ENCODE measurements at regions not wholly inside any gene's neighbourhood (a gene's known extent, or its start where the extent isn't known, plus 50 kb on each side); places are given as distances from the start of the nearest gene placed in this dataset.

DNA sequence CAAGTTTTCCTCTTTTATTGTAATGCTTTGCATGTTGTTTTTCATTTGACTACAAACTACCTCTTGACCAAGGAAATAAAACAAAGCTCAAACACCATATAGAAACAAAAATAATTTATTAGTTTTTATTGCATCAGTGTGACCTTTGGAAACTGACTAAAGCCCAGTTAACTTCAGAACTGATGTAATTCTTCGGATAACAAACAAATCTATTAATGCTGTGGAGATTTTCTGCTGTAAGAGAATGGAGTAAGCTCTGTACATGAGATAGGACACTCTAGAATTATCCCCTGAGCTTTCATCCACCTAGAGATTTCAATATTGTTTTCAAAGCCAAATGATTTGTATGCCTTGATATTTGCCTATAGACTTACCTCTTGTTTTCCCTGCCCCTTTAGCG is 154.0 kb upstream of the KCNK2 start:
- no peaks in the 10 kb centered on the region for H3K27me3 ChIP-seq
- H3K4me1 ChIP-seq (replicated peaks in 1 of 2), result no peaks in the 10 kb centered on the region
- no peaks in the 10 kb centered on the region for H3K36me3 ChIP-seq (replicated peaks in 1 of 2)
- no peak for DNase-seq
- no peak overlapping the region for H3K27ac ChIP-seq
- no peak overlapping the region for H3K4me3 ChIP-seq
- no peaks in the 10 kb centered on the region for H3K9me3 ChIP-seq (replicated peaks in 1 of 3)
- 53 to 80% (median 66%) methylated on average over 2 of the region's 2 CpGs for WGBS, 4 donors
- intact Hi-C loops (cut with DNase I), result no loop called here
- TF ChIP-seq, protein P1, sequence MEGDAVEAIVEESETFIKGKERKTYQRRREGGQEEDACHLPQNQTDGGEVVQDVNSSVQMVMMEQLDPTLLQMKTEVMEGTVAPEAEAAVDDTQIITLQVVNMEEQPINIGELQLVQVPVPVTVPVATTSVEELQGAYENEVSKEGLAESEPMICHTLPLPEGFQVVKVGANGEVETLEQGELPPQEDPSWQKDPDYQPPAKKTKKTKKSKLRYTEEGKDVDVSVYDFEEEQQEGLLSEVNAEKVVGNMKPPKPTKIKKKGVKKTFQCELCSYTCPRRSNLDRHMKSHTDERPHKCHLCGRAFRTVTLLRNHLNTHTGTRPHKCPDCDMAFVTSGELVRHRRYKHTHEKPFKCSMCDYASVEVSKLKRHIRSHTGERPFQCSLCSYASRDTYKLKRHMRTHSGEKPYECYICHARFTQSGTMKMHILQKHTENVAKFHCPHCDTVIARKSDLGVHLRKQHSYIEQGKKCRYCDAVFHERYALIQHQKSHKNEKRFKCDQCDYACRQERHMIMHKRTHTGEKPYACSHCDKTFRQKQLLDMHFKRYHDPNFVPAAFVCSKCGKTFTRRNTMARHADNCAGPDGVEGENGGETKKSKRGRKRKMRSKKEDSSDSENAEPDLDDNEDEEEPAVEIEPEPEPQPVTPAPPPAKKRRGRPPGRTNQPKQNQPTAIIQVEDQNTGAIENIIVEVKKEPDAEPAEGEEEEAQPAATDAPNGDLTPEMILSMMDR (IDR thresholded peaks at IDR 0.05), result no peak
- no peak for TF ChIP-seq POLR2A (IDR thresholded peaks at IDR 0.05)

DNA sequence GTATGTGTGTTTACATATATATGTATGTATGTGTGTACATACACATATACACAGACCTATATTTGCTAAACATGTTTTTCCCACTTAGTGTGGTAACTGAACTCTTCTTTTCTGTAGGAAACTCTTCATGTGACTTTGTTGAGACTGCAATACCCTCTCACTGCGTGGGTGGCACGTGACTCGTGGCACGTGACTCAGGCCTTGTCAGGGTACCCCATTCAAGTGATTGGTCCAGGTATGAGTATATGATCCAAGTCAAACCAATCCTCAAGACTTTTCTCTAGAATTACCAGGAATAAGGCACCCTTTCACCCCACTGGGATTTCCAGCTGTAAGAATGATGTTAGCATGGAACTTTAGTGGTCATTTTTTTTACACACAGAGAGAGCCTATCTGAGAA is 149.2 kb upstream of the KCNK2 start:
- no peak overlapping the region for H3K27ac ChIP-seq

DNA sequence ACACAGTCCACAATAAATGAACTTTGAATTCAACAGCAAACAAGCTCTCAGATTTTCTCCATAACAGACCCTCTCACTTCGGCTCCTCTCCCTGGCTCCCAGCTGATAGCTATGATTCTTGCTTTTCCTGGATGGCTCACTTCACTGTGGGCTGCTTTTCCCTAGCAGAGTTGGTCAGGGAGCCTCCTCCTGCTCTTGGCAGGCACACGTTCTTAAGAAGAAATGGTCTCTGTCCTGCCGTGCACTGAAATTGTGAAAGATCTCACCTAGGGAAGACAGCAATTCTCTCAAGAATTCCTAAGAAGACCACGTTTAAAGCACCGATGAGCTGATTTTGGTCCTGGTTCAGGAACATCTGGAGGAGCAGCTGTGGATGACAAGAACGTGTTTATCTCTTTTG is 148.5 kb upstream of the KCNK2 start:
- Histone ChIP-seq H3K27ac (no peak overlapping the region), H3K4me1 (replicated peaks in 1 of 2) (no peaks in the 10 kb centered on the region), H3K9me3 (replicated peaks in 1 of 3) (no peaks in the 10 kb centered on the region), H3K27me3 (no peaks in the 10 kb centered on the region), H3K4me3 (no peak overlapping the region), H3K36me3 (replicated peaks in 1 of 2) (no peaks in the 10 kb centered on the region)
- 71 to 77% (median 75%) methylated on average over 6 of the region's 6 CpGs for WGBS, 4 donors
- no peak for TF ChIP-seq POLR2A (IDR thresholded peaks at IDR 0.05)
- TF ChIP-seq, protein P1 (IDR thresholded peaks at IDR 0.05), result no peak
- intact Hi-C loops (cut with DNase I), result no loop called here
- no peak for DNase-seq

More for the DNA sequence above, 149.2 kb upstream of the KCNK2 start:
- Histone ChIP-seq H3K4me1 (replicated peaks in 1 of 2) (no peaks in the 10 kb centered on the region), H3K4me3 (no peak overlapping the region), H3K27me3 (no peaks in the 10 kb centered on the region), H3K9me3 (replicated peaks in 1 of 3) (no peaks in the 10 kb centered on the region), H3K36me3 (replicated peaks in 1 of 2) (no peaks in the 10 kb centered on the region)
- WGBS, 4 donors, result 85 to 98% (median 95%) methylated on average over 4 of the region's 4 CpGs
- DNase-seq, result no peak
- TF ChIP-seq, protein P1 (IDR thresholded peaks at IDR 0.05), result no peak
- no peak for TF ChIP-seq POLR2A (IDR thresholded peaks at IDR 0.05)
- intact Hi-C loops (cut with DNase I), result no loop called here

DNA sequence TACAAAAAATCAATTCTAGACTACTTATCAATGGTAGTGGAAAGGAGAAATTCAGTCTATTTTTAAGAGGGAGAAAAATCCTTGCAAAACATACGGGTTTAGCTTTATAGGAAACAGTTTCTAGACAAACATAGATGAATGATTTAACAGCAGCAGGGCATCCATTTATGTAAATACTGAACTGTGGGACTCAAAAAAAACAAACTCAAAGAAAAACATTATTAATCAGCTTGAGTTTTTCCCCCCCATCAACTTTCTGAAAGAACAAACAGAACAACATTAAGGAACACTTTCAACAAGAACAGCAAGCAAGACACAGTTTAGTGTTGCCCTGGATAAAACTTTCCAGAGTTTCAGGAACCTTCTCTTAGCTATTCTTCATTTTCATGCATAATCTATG is 147.3 kb upstream of the KCNK2 start:
- Histone ChIP-seq H3K27ac (no peak overlapping the region), H3K27me3 (no peaks in the 10 kb centered on the region), H3K4me1 (replicated peaks in 1 of 2) (no peaks in the 10 kb centered on the region), H3K9me3 (replicated peaks in 1 of 3) (no peaks in the 10 kb centered on the region), H3K36me3 (replicated peaks in 1 of 2) (no peaks in the 10 kb centered on the region), H3K4me3 (no peak overlapping the region)
- intact Hi-C loops (cut with DNase I), result no loop called here
- 39 to 74% (median 65%) methylated on average over 1 of the region's 1 CpG for WGBS, 4 donors
- DNase-seq, result no peak
- TF ChIP-seq, protein P1 (IDR thresholded peaks at IDR 0.05), result no peak
- no peak for TF ChIP-seq POLR2A (IDR thresholded peaks at IDR 0.05)

Data from adrenal gland (tissue), 9 donors.